Fibroblast of lung (primary cell): ENCODE measurements at regions not wholly inside any gene's neighbourhood (a gene's known extent, or its start where the extent isn't known, plus 50 kb on each side); places are given as distances from the start of the nearest gene placed in this dataset.

Experiments used
- EZH2 ChIP-seq: IDR thresholded peaks from 2 replicates; pipeline ENCODE4 v1.5.1; 2012; ENCODE audit warnings: low read length, control low read depth, mild to moderate bottlenecking; ENCODE audit errors: missing control alignments
- TF ChIP-seq, protein P1 (sequence below), 2 donors: IDR thresholded peaks in 1 of 2; conservative IDR thresholded peaks in 1 of 2; 1 replicate in 1 of 2; 2 replicates in 1 of 2; pipeline ENCODE4 v1.5.1; 2011 to 2012; ENCODE audit warnings: low read length in 2 of 2, control low read depth in 1 of 2, inconsistent platforms in 1 of 2, low read depth in 1 of 2, mild to moderate bottlenecking in 1 of 2

GRCh38 chr4:178738026-178738425, 1295.8 kb upstream of the AGA start:
- TF ChIP-seq, protein P1, sequence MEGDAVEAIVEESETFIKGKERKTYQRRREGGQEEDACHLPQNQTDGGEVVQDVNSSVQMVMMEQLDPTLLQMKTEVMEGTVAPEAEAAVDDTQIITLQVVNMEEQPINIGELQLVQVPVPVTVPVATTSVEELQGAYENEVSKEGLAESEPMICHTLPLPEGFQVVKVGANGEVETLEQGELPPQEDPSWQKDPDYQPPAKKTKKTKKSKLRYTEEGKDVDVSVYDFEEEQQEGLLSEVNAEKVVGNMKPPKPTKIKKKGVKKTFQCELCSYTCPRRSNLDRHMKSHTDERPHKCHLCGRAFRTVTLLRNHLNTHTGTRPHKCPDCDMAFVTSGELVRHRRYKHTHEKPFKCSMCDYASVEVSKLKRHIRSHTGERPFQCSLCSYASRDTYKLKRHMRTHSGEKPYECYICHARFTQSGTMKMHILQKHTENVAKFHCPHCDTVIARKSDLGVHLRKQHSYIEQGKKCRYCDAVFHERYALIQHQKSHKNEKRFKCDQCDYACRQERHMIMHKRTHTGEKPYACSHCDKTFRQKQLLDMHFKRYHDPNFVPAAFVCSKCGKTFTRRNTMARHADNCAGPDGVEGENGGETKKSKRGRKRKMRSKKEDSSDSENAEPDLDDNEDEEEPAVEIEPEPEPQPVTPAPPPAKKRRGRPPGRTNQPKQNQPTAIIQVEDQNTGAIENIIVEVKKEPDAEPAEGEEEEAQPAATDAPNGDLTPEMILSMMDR (conservative IDR thresholded peaks at IDR 0.05 in 1 of 2, IDR thresholded peaks at IDR 0.05 in 1 of 2; ENCODE audit: low read depth in 1 of 2, low read length in 2 of 2) = no peak
- no peak for TF ChIP-seq EZH2
